ENCODE measurements at regions not wholly inside any gene's neighbourhood (a gene's known extent, or its start where the extent isn't known, plus 50 kb on each side); places are given as distances from the start of the nearest gene placed in this dataset.

- no peak overlapping the region for H3K27ac ChIP-seq (ENCODE audit: insufficient read length, low read depth, low read length)
- Mint-ChIP-seq H3K9me3 (no peaks in the 10 kb centered on the region; a peak in 1 of 5 replicates), H3K27ac (no peak overlapping the region), H3K36me3 (ENCODE audit: insufficient read depth in 1 of 3, low read depth in 3 of 3) (no peaks in the 10 kb centered on the region), H3K27me3 (ENCODE audit: low read depth) (peaks cover 45% of the 10 kb centered on the region), H3K4me1 (peaks cover 4 to 9% of the 10 kb centered on the region in 2 experiments; a peak in 3 of 4 replicates), H3K4me3 (no peak overlapping the region)
- H2BK5ac ChIP-seq (ENCODE audit: insufficient read length, low read length), result no peak overlapping the region
- H3K9ac ChIP-seq (ENCODE audit: extremely low read depth, insufficient read length, low read length), result no peak overlapping the region
- no peak overlapping the region for H2BK120ac ChIP-seq (ENCODE audit: low read depth, low read length, poor library complexity, severe bottlenecking)
- DNase-seq, result no peak
- H3K56ac ChIP-seq (ENCODE audit: insufficient read length, low read depth, low read length), result no peak overlapping the region
- H2AK5ac ChIP-seq (ENCODE audit: insufficient read length, low read length), result no peak overlapping the region
- H2BK15ac ChIP-seq (ENCODE audit: low read depth, low read length), result no peak overlapping the region
- H3K9me3 ChIP-seq (ENCODE audit: control insufficient read depth, low read depth, low read length), result no peaks in the 10 kb centered on the region
- H3K4ac ChIP-seq (ENCODE audit: low read depth, low read length), result no peak overlapping the region
- H3K79me1 ChIP-seq (ENCODE audit: insufficient read depth, low read depth, low read length, poor library complexity, severe bottlenecking), result no peaks in the 10 kb centered on the region
- H3K4me1 ChIP-seq (ENCODE audit: insufficient read depth, low read length), result peaks cover 2% of the 10 kb centered on the region; the same call in 1 of the 2 replicates
- H2AFZ ChIP-seq (ENCODE audit: low read length), result no peak overlapping the region
- TF ChIP-seq CTCF (conservative IDR thresholded peaks at IDR 0.05), result no peak
- no peaks in the 10 kb centered on the region; the same call in 1 of the 2 replicates for H3K27me3 ChIP-seq (ENCODE audit: insufficient read depth, low read length)
- no peak overlapping the region for H3K23ac ChIP-seq (ENCODE audit: insufficient read length, low read depth, low read length)
- H3K14ac ChIP-seq (ENCODE audit: insufficient read depth, low read length), result no peak overlapping the region
- no peak overlapping the region for H3K18ac ChIP-seq (ENCODE audit: insufficient read length, low read depth, low read length)
- H3K4me2 ChIP-seq (ENCODE audit: insufficient read depth, insufficient read length, low read length), result no peak overlapping the region
- no peaks in the 10 kb centered on the region for H3K79me2 ChIP-seq (ENCODE audit: insufficient read depth, low read length)
- no peaks in the 10 kb centered on the region for H3K23me2 ChIP-seq (ENCODE audit: insufficient read length, low read depth, low read length, poor library complexity, severe bottlenecking)
- H2BK20ac ChIP-seq (ENCODE audit: low read depth, low read length, poor library complexity, severe bottlenecking), result no peak overlapping the region
- no peak overlapping the region for H3T11ph ChIP-seq (ENCODE audit: low read length)
- H4K20me1 ChIP-seq (ENCODE audit: control insufficient read depth, insufficient read depth, insufficient read length), result no peaks in the 10 kb centered on the region
- H4K91ac ChIP-seq (ENCODE audit: insufficient read length, low read depth, low read length), result no peak overlapping the region
- no peak overlapping the region for H4K5ac ChIP-seq (ENCODE audit: insufficient read length, low read depth, low read length)
- H4K8ac ChIP-seq (replicated peaks; ENCODE audit: insufficient read length, low read depth, low read length), result no peak overlapping the region
- no peak overlapping the region for H2BK12ac ChIP-seq (ENCODE audit: insufficient read length, low read depth, low read length)
- WGBS (ENCODE audit: extremely low coverage, insufficient read length, low lambda C conversion rate), result no CpG with 5 or more reads among the region's 6 CpGs
Measured at GRCh38 chr6:9405369-9405768, 970.0 kb upstream of the SLC35B3 start.

Measured in H9 (cell line).